T-helper 1 cell treated with Interleukin-12 subunit alpha and Interleukin-12 subunit beta and Interleukin-4 antibody, amounts not matched to agents 30 ng/mL and 1 ng/mL, for 36 hours (primary cell): ENCODE measurements at regions not wholly inside any gene's neighbourhood (a gene's known extent, or its start where the extent isn't known, plus 50 kb on each side); places are given as distances from the start of the nearest gene placed in this dataset.

Experiments
- intact Hi-C: fragments of 100-400 bp; cut with micrococcal nuclease; formaldehyde crosslinking; loops from one replicate; pipeline ENCODE4 v1.15.1; 2024

- intact Hi-C loops: loop anchor here (1.0 to 2.0 kb wide), 7 partner anchors 8 to 403 kb away; partner anchors contain the start of gene SESN3
Measured at GRCh38 chr11:95556011-95556341, 233.6 kb downstream of the FAM76B start.

GRCh38 chr11:95554911-95555310 lies 234.7 kb downstream of the FAM76B start:
- intact Hi-C loops: no loop called here

- intact Hi-C loops: no loop called here
Measured at GRCh38 chr11:95549301-95549700, 240.3 kb downstream of the FAM76B start.

- intact Hi-C loops: loop anchor here (1.0 kb wide), 1 partner anchor 8 kb away; no protein-coding TSS in a partner anchor
Measured at GRCh38 chr11:95548416-95548815, 241.2 kb downstream of the FAM76B start.

GRCh38 chr11:95547976-95548375 lies 241.6 kb downstream of the FAM76B start:
- intact Hi-C loops: loop anchor here (1.0 kb wide), 1 partner anchor 8 kb away; no protein-coding TSS in a partner anchor

- intact Hi-C loops: no loop called here
Measured at GRCh38 chr11:95547186-95547585, 242.4 kb downstream of the FAM76B start.

- intact Hi-C loops: no loop called here
Measured at GRCh38 chr11:95545116-95545875, 244.3 kb downstream of the FAM76B start.

GRCh38 chr11:95544095-95544856 lies 245.3 kb downstream of the FAM76B start:
- intact Hi-C loops: no loop called here

- intact Hi-C loops: no loop called here
Measured at GRCh38 chr11:95542868-95543551, 246.6 kb downstream of the FAM76B start.

GRCh38 chr11:95541715-95542114 lies 247.9 kb downstream of the FAM76B start:
- intact Hi-C loops: no loop called here

GRCh38 chr11:95536047-95536690 lies 253.4 kb downstream of the FAM76B start:
- intact Hi-C loops: no loop called here

- intact Hi-C loops: no loop called here
Measured at GRCh38 chr11:95534809-95535208, 254.8 kb downstream of the FAM76B start.

- intact Hi-C loops: no loop called here
Measured at GRCh38 chr11:95534226-95534625, 255.4 kb downstream of the FAM76B start.

GRCh38 chr11:95531116-95531515 lies 258.5 kb downstream of the FAM76B start:
- intact Hi-C loops: no loop called here

- intact Hi-C loops: no loop called here
Measured at GRCh38 chr11:95524314-95525036, 265.1 kb downstream of the FAM76B start.

- intact Hi-C loops: no loop called here
Measured at GRCh38 chr11:95522874-95523273, 266.7 kb downstream of the FAM76B start.

GRCh38 chr11:95521862-95522261 lies 267.7 kb downstream of the FAM76B start:
- intact Hi-C loops: no loop called here

- intact Hi-C loops: no loop called here
Measured at GRCh38 chr11:95521133-95521542, 268.4 kb downstream of the FAM76B start.

GRCh38 chr11:95520369-95521132 lies 269.0 kb downstream of the FAM76B start:
- intact Hi-C loops: no loop called here

- intact Hi-C loops: no loop called here
Measured at GRCh38 chr11:95519912-95520311, 269.7 kb downstream of the FAM76B start.
